GM23248 (cell line): ENCODE measurements at regions not wholly inside any gene's neighbourhood (a gene's known extent, or its start where the extent isn't known, plus 50 kb on each side); places are given as distances from the start of the nearest gene placed in this dataset.

Experiments
- EZH2 ChIP-seq: fragments of 200-600 bp; sonication (generic); IDR thresholded peaks from 2 replicates; pipeline ENCODE4 v1.6.1; 2018; ENCODE audit warnings: antibody characterized with exemption, mild to moderate bottlenecking; ENCODE audit not compliant: insufficient read depth, poor library complexity, severe bottlenecking
- EZH2phosphoT487 ChIP-seq: fragments of 200-600 bp; sonication (generic); IDR thresholded peaks from 2 replicates; pipeline ENCODE4 v1.6.1; 2018; ENCODE audit warnings: antibody characterized with exemption, moderate library complexity, mild to moderate bottlenecking, low read depth; ENCODE audit not compliant: insufficient read depth

DNA sequence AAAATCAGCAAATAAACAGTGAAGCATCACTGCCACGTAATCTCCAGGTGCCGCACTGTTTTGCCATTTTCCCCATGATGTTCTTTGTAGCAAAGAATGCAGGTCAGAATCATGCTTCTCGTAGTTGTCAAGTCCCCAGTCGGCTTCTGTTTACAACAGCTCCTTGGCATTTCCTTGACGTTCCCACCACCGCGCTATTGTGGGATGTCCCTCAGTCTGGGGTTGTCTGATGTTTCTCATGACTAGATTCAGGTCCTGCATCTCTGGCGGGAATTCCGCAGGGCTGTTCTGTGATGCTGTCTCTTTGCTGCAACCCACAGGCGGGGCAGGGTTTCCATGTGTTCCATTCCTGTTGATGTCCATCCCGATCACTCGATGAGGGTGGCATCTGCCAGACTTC lies 117.9 kb upstream of the SMAD3 start:
- no peak for TF ChIP-seq EZH2
- no peak for TF ChIP-seq EZH2phosphoT487
